Activated naive CD8-positive, alpha-beta T cell treated with anti-CD3 and anti-CD28 coated beads for 36 hours (primary cell): ENCODE measurements at regions not wholly inside any gene's neighbourhood (a gene's known extent, or its start where the extent isn't known, plus 50 kb on each side); places are given as distances from the start of the nearest gene placed in this dataset.

ENCODE experiments used
- DNase-seq: peaks from one replicate; pipeline ENCODE4 v3.0.0; 2021
- H3K27ac Mint-ChIP-seq: one replicate; pipeline ENCODE4 v1.8.0; 2022; ENCODE audit warnings: mild to moderate bottlenecking, moderate library complexity, mixed read lengths
- H3K27me3 Mint-ChIP-seq: one replicate; pipeline ENCODE4 v1.8.0; 2022; ENCODE audit warnings: mild to moderate bottlenecking, mixed read lengths
- H3K36me3 Mint-ChIP-seq: one replicate; pipeline ENCODE4 v1.8.0; 2021; ENCODE audit warnings: mild to moderate bottlenecking, mixed read lengths
- H3K4me1 Mint-ChIP-seq: one replicate; pipeline ENCODE4 v1.8.0; 2021; ENCODE audit warnings: mixed read lengths
- H3K4me3 Mint-ChIP-seq: one replicate; pipeline ENCODE4 v1.8.0; 2022; ENCODE audit warnings: mild to moderate bottlenecking, moderate library complexity, mixed read lengths
- H3K9me3 Mint-ChIP-seq: one replicate; pipeline ENCODE4 v1.8.0; 2022; ENCODE audit warnings: mixed read lengths

GRCh38 chr10:43972976-43973647, 324.4 kb upstream of the ZNF32 start:
- Mint-ChIP-seq H3K4me3 (no peak overlapping the region), H3K9me3 (no peaks in the 10 kb centered on the region), H3K27me3 (no peaks in the 10 kb centered on the region), H3K36me3 (no peaks in the 10 kb centered on the region), H3K27ac (no peak overlapping the region), H3K4me1 (peaks cover 2% of the 10 kb centered on the region)
- DNase-seq, result no peak

GRCh38 chr10:43971981-43972380, 323.3 kb upstream of the ZNF32 start:
- Mint-ChIP-seq H3K27me3 (no peaks in the 10 kb centered on the region), H3K4me3 (no peak overlapping the region), H3K36me3 (no peaks in the 10 kb centered on the region), H3K9me3 (no peaks in the 10 kb centered on the region), H3K4me1 (no peaks in the 10 kb centered on the region), H3K27ac (no peak overlapping the region)
- DNase-seq, result no peak

GRCh38 chr10:43971306-43971705, 322.6 kb upstream of the ZNF32 start:
- no peaks in the 10 kb centered on the region for H3K9me3 Mint-ChIP-seq
- no peaks in the 10 kb centered on the region for H3K36me3 Mint-ChIP-seq
- H3K27ac Mint-ChIP-seq, result no peak overlapping the region
- H3K27me3 Mint-ChIP-seq, result no peaks in the 10 kb centered on the region
- H3K4me1 Mint-ChIP-seq, result no peaks in the 10 kb centered on the region
- no peak for DNase-seq
- no peak overlapping the region for H3K4me3 Mint-ChIP-seq

GRCh38 chr10:43970717-43971116, 322.0 kb upstream of the ZNF32 start:
- DNase-seq, result no peak
- no peak overlapping the region for H3K27ac Mint-ChIP-seq
- no peaks in the 10 kb centered on the region for H3K4me1 Mint-ChIP-seq
- no peaks in the 10 kb centered on the region for H3K27me3 Mint-ChIP-seq
- H3K36me3 Mint-ChIP-seq, result no peaks in the 10 kb centered on the region
- H3K9me3 Mint-ChIP-seq, result no peaks in the 10 kb centered on the region
- H3K4me3 Mint-ChIP-seq, result no peak overlapping the region

GRCh38 chr10:43970018-43970698, 321.5 kb upstream of the ZNF32 start:
- Mint-ChIP-seq H3K4me1 (peaks cover 4% of the 10 kb centered on the region), H3K4me3 (no peak overlapping the region), H3K27me3 (peaks cover 3% of the 10 kb centered on the region), H3K9me3 (no peaks in the 10 kb centered on the region), H3K36me3 (no peaks in the 10 kb centered on the region), H3K27ac (no peak overlapping the region)
- no peak for DNase-seq

- Mint-ChIP-seq H3K4me3 (no peak overlapping the region), H3K27ac (no peak overlapping the region)
Measured at GRCh38 chr10:43969506-43969905, 320.8 kb upstream of the ZNF32 start.

GRCh38 chr10:43968961-43969360, 320.3 kb upstream of the ZNF32 start:
- DNase-seq, result no peak
- Mint-ChIP-seq H3K4me1 (peaks cover 6% of the 10 kb centered on the region), H3K9me3 (no peaks in the 10 kb centered on the region), H3K4me3 (no peak overlapping the region), H3K36me3 (no peaks in the 10 kb centered on the region), H3K27ac (no peak overlapping the region), H3K27me3 (peaks cover 15% of the 10 kb centered on the region)

More at GRCh38 chr10:43969506-43969905, 320.8 kb upstream of the ZNF32 start:
- no peak for DNase-seq
- H3K4me1 Mint-ChIP-seq, result peaks cover 6% of the 10 kb centered on the region
- H3K9me3 Mint-ChIP-seq, result no peaks in the 10 kb centered on the region
- no peaks in the 10 kb centered on the region for H3K36me3 Mint-ChIP-seq
- peaks cover 10% of the 10 kb centered on the region for H3K27me3 Mint-ChIP-seq

GRCh38 chr10:43968076-43968475, 319.4 kb upstream of the ZNF32 start:
- no peak overlapping the region for H3K27ac Mint-ChIP-seq
- no peaks in the 10 kb centered on the region for H3K36me3 Mint-ChIP-seq
- peaks cover 15% of the 10 kb centered on the region for H3K27me3 Mint-ChIP-seq
- H3K9me3 Mint-ChIP-seq, result no peaks in the 10 kb centered on the region
- peaks cover 6% of the 10 kb centered on the region for H3K4me1 Mint-ChIP-seq
- DNase-seq, result no peak
- no peak overlapping the region for H3K4me3 Mint-ChIP-seq

- H3K36me3 Mint-ChIP-seq, result no peaks in the 10 kb centered on the region
- peaks cover 6% of the 10 kb centered on the region for H3K4me1 Mint-ChIP-seq
- no peak for DNase-seq
- no peak overlapping the region for H3K4me3 Mint-ChIP-seq
- H3K27ac Mint-ChIP-seq, result no peak overlapping the region
- H3K9me3 Mint-ChIP-seq, result no peaks in the 10 kb centered on the region
- peaks cover 15% of the 10 kb centered on the region for H3K27me3 Mint-ChIP-seq
Measured at GRCh38 chr10:43966571-43966965, 317.9 kb upstream of the ZNF32 start.

GRCh38 chr10:43965918-43966570, 317.4 kb upstream of the ZNF32 start:
- no peak overlapping the region for H3K27ac Mint-ChIP-seq
- no peak for DNase-seq
- H3K4me1 Mint-ChIP-seq, result peaks cover 6% of the 10 kb centered on the region
- H3K9me3 Mint-ChIP-seq, result no peaks in the 10 kb centered on the region
- peaks cover 15% of the 10 kb centered on the region for H3K27me3 Mint-ChIP-seq
- H3K36me3 Mint-ChIP-seq, result no peaks in the 10 kb centered on the region
- no peak overlapping the region for H3K4me3 Mint-ChIP-seq

- H3K27ac Mint-ChIP-seq, result no peak overlapping the region
- no peaks in the 10 kb centered on the region for H3K36me3 Mint-ChIP-seq
- H3K4me3 Mint-ChIP-seq, result no peak overlapping the region
- H3K9me3 Mint-ChIP-seq, result no peaks in the 10 kb centered on the region
- H3K4me1 Mint-ChIP-seq, result peaks cover 6% of the 10 kb centered on the region
- peaks cover 15% of the 10 kb centered on the region for H3K27me3 Mint-ChIP-seq
- DNase-seq, result no peak
Measured at GRCh38 chr10:43965033-43965917, 316.6 kb upstream of the ZNF32 start.

- H3K9me3 Mint-ChIP-seq, result no peaks in the 10 kb centered on the region
- peaks cover 6% of the 10 kb centered on the region for H3K4me1 Mint-ChIP-seq
- DNase-seq, result no peak
- peaks cover 15% of the 10 kb centered on the region for H3K27me3 Mint-ChIP-seq
- H3K36me3 Mint-ChIP-seq, result no peaks in the 10 kb centered on the region
- no peak overlapping the region for H3K4me3 Mint-ChIP-seq
- no peak overlapping the region for H3K27ac Mint-ChIP-seq
Measured at GRCh38 chr10:43964486-43964885, 315.8 kb upstream of the ZNF32 start.

GRCh38 chr10:43963793-43964425, 315.2 kb upstream of the ZNF32 start:
- no peaks in the 10 kb centered on the region for H3K36me3 Mint-ChIP-seq
- H3K27me3 Mint-ChIP-seq, result peaks cover 15% of the 10 kb centered on the region
- H3K4me1 Mint-ChIP-seq, result peaks cover 6% of the 10 kb centered on the region
- H3K4me3 Mint-ChIP-seq, result no peak overlapping the region
- no peak for DNase-seq
- no peaks in the 10 kb centered on the region for H3K9me3 Mint-ChIP-seq
- H3K27ac Mint-ChIP-seq, result no peak overlapping the region

GRCh38 chr10:43963379-43963778, 314.7 kb upstream of the ZNF32 start:
- Mint-ChIP-seq H3K9me3 (no peaks in the 10 kb centered on the region), H3K36me3 (no peaks in the 10 kb centered on the region), H3K27me3 (peaks cover 15% of the 10 kb centered on the region), H3K4me1 (peaks cover 6% of the 10 kb centered on the region), H3K27ac (no peak overlapping the region), H3K4me3 (no peak overlapping the region)
- no peak for DNase-seq
